ENCODE measurements at regions not wholly inside any gene's neighbourhood (a gene's known extent, or its start where the extent isn't known, plus 50 kb on each side); places are given as distances from the start of the nearest gene placed in this dataset.

GRCh38 chr2:108101481-108101880, 115.2 kb downstream of the SLC5A7 start:
- no peak for TF ChIP-seq FOXM1 (IDR thresholded peaks at IDR 0.05; ENCODE audit: borderline replicate concordance, low read depth)
- TF ChIP-seq RAD21 (IDR thresholded peaks at IDR 0.05; ENCODE audit: low read depth), result no peak
- TF ChIP-seq TAF1 (IDR thresholded peaks at IDR 0.05; ENCODE audit: low read depth), result no peak
- TF ChIP-seq TCF12 (IDR thresholded peaks at IDR 0.05; ENCODE audit: low read depth), result no peak
- TF ChIP-seq EGR1 (IDR thresholded peaks at IDR 0.05), result no peak
- TF ChIP-seq YY1 (IDR thresholded peaks at IDR 0.05; ENCODE audit: low read depth), result no peak
- TF ChIP-seq EP300 (IDR thresholded peaks at IDR 0.05; ENCODE audit: borderline replicate concordance), result no peak
- no peak for TF ChIP-seq MAX (IDR thresholded peaks at IDR 0.05)
- no peak for TF ChIP-seq ZBTB7A (IDR thresholded peaks at IDR 0.05; ENCODE audit: low read depth)
- no peak for TF ChIP-seq USF1 (IDR thresholded peaks at IDR 0.05)
- TF ChIP-seq REST (IDR thresholded peaks at IDR 0.05; ENCODE audit: low read depth), result no peak
- no peak for TF ChIP-seq NFIC (IDR thresholded peaks at IDR 0.05)
- no peak for TF ChIP-seq CEBPB (IDR thresholded peaks at IDR 0.05)

Data from Ishikawa (cell line).